H9 (cell line): ENCODE measurements at regions not wholly inside any gene's neighbourhood (a gene's known extent, or its start where the extent isn't known, plus 50 kb on each side); places are given as distances from the start of the nearest gene placed in this dataset.

ENCODE experiments used
- DNase-seq: peaks from one replicate; pipeline ENCODE4 v3.0.0-alpha.2; 2017
- H2AFZ ChIP-seq: one replicate; pipeline ENCODE4 v1.6.1; 2013; ENCODE audit warnings: mild to moderate bottlenecking, low read length, control low read depth, moderate library complexity
- H2AK5ac ChIP-seq: 2 replicates; pipeline ENCODE4 v1.6.1; 2013; ENCODE audit warnings: low read length, control low read depth, mixed read lengths; ENCODE audit not compliant: insufficient read length
- H2BK120ac ChIP-seq: one replicate; pipeline ENCODE4 v1.6.1; 2013; ENCODE audit warnings: low read depth, mild to moderate bottlenecking, low read length, control low read depth, inconsistent platforms; ENCODE audit not compliant: poor library complexity, severe bottlenecking
- H2BK12ac ChIP-seq: 2 replicates; pipeline ENCODE4 v1.6.1; 2013; ENCODE audit warnings: low read length, control low read depth, mixed read lengths, low read depth; ENCODE audit not compliant: insufficient read length
- H2BK15ac ChIP-seq: 2 replicates; pipeline ENCODE4 v1.6.1; 2013; ENCODE audit warnings: low read depth, low read length, control low read depth
- H2BK20ac ChIP-seq: one replicate; pipeline ENCODE4 v1.6.1; 2013; ENCODE audit warnings: low read depth, mild to moderate bottlenecking, low read length, control low read depth, inconsistent platforms; ENCODE audit not compliant: poor library complexity, severe bottlenecking
- H2BK5ac ChIP-seq: 2 replicates; pipeline ENCODE4 v1.6.1; 2013; ENCODE audit warnings: low read length, control low read depth, mixed read lengths; ENCODE audit not compliant: insufficient read length
- H3K14ac ChIP-seq: 2 replicates; pipeline ENCODE4 v1.6.1; 2013; ENCODE audit warnings: low read length, control low read depth; ENCODE audit not compliant: insufficient read depth
- H3K18ac ChIP-seq: 2 replicates; pipeline ENCODE4 v1.6.1; 2013; ENCODE audit warnings: low read depth, mild to moderate bottlenecking, mixed read lengths, low read length, control low read depth; ENCODE audit not compliant: insufficient read length
- H3K23ac ChIP-seq: 2 replicates; pipeline ENCODE4 v1.6.1; 2013; ENCODE audit warnings: low read length, control low read depth, mixed read lengths, low read depth; ENCODE audit not compliant: insufficient read length
- H3K23me2 ChIP-seq: 2 replicates; pipeline ENCODE4 v1.6.1; 2013; ENCODE audit warnings: low read depth, mild to moderate bottlenecking, mixed read lengths, low read length, control low read depth; ENCODE audit not compliant: insufficient read length, poor library complexity, severe bottlenecking
- H3K27ac ChIP-seq: 2 replicates; pipeline ENCODE4 v1.5.1; 2013; ENCODE audit warnings: low read length, control low read depth, mixed read lengths, low read depth; ENCODE audit not compliant: insufficient read length
- H3K27me3 ChIP-seq: 2 replicates; pipeline ENCODE4 v1.6.1; 2013; ENCODE audit warnings: low read length, control low read depth, inconsistent platforms; ENCODE audit not compliant: insufficient read depth
- H3K4ac ChIP-seq: 2 replicates; pipeline ENCODE4 v1.6.1; 2013; ENCODE audit warnings: low read depth, mild to moderate bottlenecking, control low read depth, inconsistent platforms, low read length, moderate library complexity
- H3K4me1 ChIP-seq: 2 replicates; pipeline ENCODE4 v1.6.1; 2013; ENCODE audit warnings: low read length, control low read depth, inconsistent platforms; ENCODE audit not compliant: insufficient read depth
- H3K4me2 ChIP-seq: 2 replicates; pipeline ENCODE4 v1.6.1; 2013; ENCODE audit warnings: low read length, control low read depth, mixed read lengths; ENCODE audit not compliant: insufficient read length, insufficient read depth
- H3K56ac ChIP-seq: 2 replicates; pipeline ENCODE4 v1.6.1; 2013; ENCODE audit warnings: low read depth, mild to moderate bottlenecking, mixed read lengths, low read length, control low read depth; ENCODE audit not compliant: insufficient read length
- H3K79me1 ChIP-seq: 2 replicates; pipeline ENCODE4 v1.6.1; 2013; ENCODE audit warnings: low read depth, mild to moderate bottlenecking, moderate library complexity, low read length, control low read depth, inconsistent platforms; ENCODE audit not compliant: insufficient read depth, poor library complexity, severe bottlenecking
- H3K79me2 ChIP-seq: 2 replicates; pipeline ENCODE4 v1.6.1; 2013; ENCODE audit warnings: low read length, control low read depth, inconsistent platforms; ENCODE audit not compliant: insufficient read depth
- H3K9ac ChIP-seq: 2 replicates; pipeline ENCODE4 v1.6.1; 2013; ENCODE audit warnings: low read length, control low read depth, mixed read lengths; ENCODE audit not compliant: insufficient read length; ENCODE audit errors: extremely low read depth
- H3K9me3 ChIP-seq: one replicate; pipeline ENCODE4 v1.6.1; 2013; ENCODE audit warnings: low read depth, low read length, inconsistent platforms; ENCODE audit not compliant: control insufficient read depth
- H3T11ph ChIP-seq: one replicate; pipeline ENCODE4 v1.6.1; 2013; ENCODE audit warnings: mild to moderate bottlenecking, low read length, control low read depth, inconsistent platforms
- H4K20me1 ChIP-seq: one replicate; pipeline ENCODE4 v1.6.1; 2013; ENCODE audit not compliant: control insufficient read depth, insufficient read length, insufficient read depth
- H4K5ac ChIP-seq: 2 replicates; pipeline ENCODE4 v1.6.1; 2013; ENCODE audit warnings: low read depth, mild to moderate bottlenecking, mixed read lengths, low read length, control low read depth; ENCODE audit not compliant: insufficient read length
- H4K8ac ChIP-seq: replicated peaks from 2 replicates; pipeline ENCODE4 v1.6.1; 2013; ENCODE audit warnings: low read length, control low read depth, mixed read lengths, low read depth; ENCODE audit not compliant: insufficient read length
- H4K91ac ChIP-seq: 2 replicates; pipeline ENCODE4 v1.6.1; 2013; ENCODE audit warnings: low read depth, mild to moderate bottlenecking, moderate library complexity, mixed read lengths, low read length, control low read depth; ENCODE audit not compliant: insufficient read length
- H3K27ac Mint-ChIP-seq, 3 experiments: 2 replicates in 2 of 3; 3 replicates in 1 of 3; pipeline ENCODE4 v1.8.0; 2020 to 2021; ENCODE audit warnings: mixed read lengths in 3 of 3, mild to moderate bottlenecking in 1 of 3, moderate library complexity in 1 of 3
- H3K27me3 Mint-ChIP-seq: 2 replicates; pipeline ENCODE4 v1.8.0; 2021; ENCODE audit warnings: low read depth, mild to moderate bottlenecking, moderate library complexity, mixed read lengths
- H3K36me3 Mint-ChIP-seq, 3 experiments: 2 replicates in 2 of 3; 3 replicates in 1 of 3; pipeline ENCODE4 v1.8.0; 2020 to 2021; ENCODE audit warnings: low read depth in 3 of 3, mixed read lengths in 3 of 3; ENCODE audit not compliant: insufficient read depth in 1 of 3
- H3K4me1 Mint-ChIP-seq, 2 experiments: 2 replicates each; pipeline ENCODE4 v1.8.0; 2020; ENCODE audit warnings: mixed read lengths in 2 of 2
- H3K4me3 Mint-ChIP-seq, 2 experiments: 2 replicates in 1 of 2; 3 replicates in 1 of 2; pipeline ENCODE4 v1.8.0; 2020 to 2021; ENCODE audit warnings: mild to moderate bottlenecking in 2 of 2, mixed read lengths in 2 of 2, moderate library complexity in 1 of 2
- H3K9me3 Mint-ChIP-seq, 2 experiments: 2 replicates in 1 of 2; 3 replicates in 1 of 2; pipeline ENCODE4 v1.8.0; 2020; ENCODE audit warnings: mild to moderate bottlenecking in 2 of 2, mixed read lengths in 2 of 2, moderate library complexity in 1 of 2
- CTCF ChIP-seq: fragments of 200-600 bp; sonication (generic); conservative IDR thresholded peaks from 3 replicates; pipeline ENCODE4 v1.8.0; 2021; ENCODE audit warnings: antibody characterized with exemption, mild to moderate bottlenecking

DNA sequence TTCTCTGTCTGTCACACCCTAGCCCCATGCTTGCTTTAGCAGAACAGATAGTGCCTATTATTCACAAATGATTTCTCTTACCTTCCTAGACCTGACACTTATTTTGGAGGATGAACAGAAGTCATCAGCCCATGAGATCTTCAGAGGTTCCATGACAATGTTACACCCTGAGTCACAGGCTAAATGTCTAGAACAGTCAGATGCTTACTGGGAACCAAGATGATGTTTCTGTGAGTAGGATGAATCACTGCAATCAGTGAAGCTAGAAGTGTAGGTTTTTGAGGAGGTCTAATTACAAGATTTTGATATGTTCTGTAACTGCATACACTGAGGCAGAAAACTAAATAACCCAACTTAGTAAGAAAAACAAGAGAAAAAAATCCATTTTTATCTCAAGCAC, 123.0 kb upstream of the THUMPD2 start:
- Mint-ChIP-seq H3K27ac (no peak overlapping the region), H3K9me3 (peaks cover 16 to 17% of the 10 kb centered on the region in 2 experiments), H3K27me3 (no peaks in the 10 kb centered on the region), H3K4me1 (no peaks in the 10 kb centered on the region), H3K36me3 (peaks cover 6 to 17% (median 11%) of the 10 kb centered on the region in 3 experiments), H3K4me3 (no peak overlapping the region)
- H3T11ph ChIP-seq = no peak overlapping the region
- no peak overlapping the region for H3K27ac ChIP-seq
- H3K23me2 ChIP-seq = no peaks in the 10 kb centered on the region
- no peak overlapping the region for H4K5ac ChIP-seq
- H2AFZ ChIP-seq = no peak overlapping the region
- no peak overlapping the region for H3K56ac ChIP-seq
- H3K23ac ChIP-seq = no peak overlapping the region
- H2BK120ac ChIP-seq = no peak overlapping the region
- H3K4ac ChIP-seq = no peak overlapping the region
- no peak overlapping the region for H3K18ac ChIP-seq
- no peaks in the 10 kb centered on the region for H3K79me2 ChIP-seq
- no peak overlapping the region for H2AK5ac ChIP-seq
- H2BK12ac ChIP-seq = no peak overlapping the region
- no peaks in the 10 kb centered on the region for H3K9me3 ChIP-seq
- no peaks in the 10 kb centered on the region for H3K27me3 ChIP-seq
- H2BK15ac ChIP-seq = no peak overlapping the region
- no peak overlapping the region for H3K14ac ChIP-seq
- no peak overlapping the region for H4K8ac ChIP-seq
- no peak overlapping the region for H3K4me2 ChIP-seq
- no peak overlapping the region for H2BK20ac ChIP-seq
- H4K20me1 ChIP-seq = no peaks in the 10 kb centered on the region
- no peak overlapping the region for H3K9ac ChIP-seq
- H4K91ac ChIP-seq = no peak overlapping the region
- no peaks in the 10 kb centered on the region for H3K79me1 ChIP-seq
- no peak overlapping the region for H2BK5ac ChIP-seq
- TF ChIP-seq CTCF = no peak
- DNase-seq = no peak
- no peaks in the 10 kb centered on the region for H3K4me1 ChIP-seq
